ENCODE measurements at regions not wholly inside any gene's neighbourhood (a gene's known extent, or its start where the extent isn't known, plus 50 kb on each side); places are given as distances from the start of the nearest gene placed in this dataset.

- Histone ChIP-seq H3K27ac (ENCODE audit: low read depth in 1 of 2, low read length in 2 of 2) (no peak overlapping the region), H3K36me3 (ENCODE audit: control insufficient read depth in 4 of 4, insufficient read depth in 3 of 4, low read depth in 1 of 4, low read length in 3 of 4) (no peaks in the 10 kb centered on the region), H3K9me3 (ENCODE audit: control insufficient read depth in 4 of 4, low read length in 3 of 4) (no peaks in the 10 kb centered on the region), H3K27me3 (ENCODE audit: control insufficient read depth in 4 of 4, insufficient read depth in 4 of 4, low read length in 3 of 4) (no peaks in the 10 kb centered on the region), H3K4me1 (ENCODE audit: control insufficient read depth in 4 of 4, insufficient read depth in 4 of 4, low read length in 3 of 4) (no peaks in the 10 kb centered on the region), H3K4me3 (ENCODE audit: low read depth in 1 of 3, low read length in 3 of 3) (no peak overlapping the region), H3K9ac (ENCODE audit: low read depth in 1 of 2, low read length in 2 of 2) (no peak overlapping the region)
- no peak for DNase-seq (ENCODE audit: low spot score)
- 95% methylated on average over 9 of the region's 9 CpGs for WGBS
- no peak for TF ChIP-seq ZBTB33 (IDR thresholded peaks at IDR 0.05)
- no peak for TF ChIP-seq FOXA1 (IDR thresholded peaks at IDR 0.05)
- TF ChIP-seq REST (IDR thresholded peaks at IDR 0.05) = no peak
These were observed 136.0 kb upstream of the SERTAD2 start for GRCh38 chr2:64789466-64790320.

GRCh38 chr2:64792300-64792699, 138.6 kb upstream of the SERTAD2 start:
- H3K4me1 ChIP-seq (ENCODE audit: control insufficient read depth in 4 of 4, insufficient read depth in 4 of 4, low read length in 3 of 4) = peaks cover 0 to under 1% (median 0%) of the 10 kb centered on the region in 4 donors
- H3K9ac ChIP-seq (ENCODE audit: low read depth in 1 of 2, low read length in 2 of 2) = no peak overlapping the region
- H3K9me3 ChIP-seq (ENCODE audit: control insufficient read depth in 4 of 4, low read length in 3 of 4) = no peaks in the 10 kb centered on the region
- H3K27ac ChIP-seq (ENCODE audit: low read depth in 1 of 2, low read length in 2 of 2) = no peak overlapping the region
- no peaks in the 10 kb centered on the region for H3K27me3 ChIP-seq (ENCODE audit: control insufficient read depth in 4 of 4, insufficient read depth in 4 of 4, low read length in 3 of 4)
- H3K4me3 ChIP-seq (ENCODE audit: low read depth in 1 of 3, low read length in 3 of 3) = no peak overlapping the region
- TF ChIP-seq REST (IDR thresholded peaks at IDR 0.05) (no peak), HNF4A (conservative IDR thresholded peaks at IDR 0.05) (no peak), RAD21 (IDR thresholded peaks at IDR 0.05) (peak; percentile 42 to 56), SP1 (IDR thresholded peaks at IDR 0.05) (no peak), HNF4G (IDR thresholded peaks at IDR 0.05) (no peak), TAF1 (conservative IDR thresholded peaks at IDR 0.05) (no peak), NR2F2 (IDR thresholded peaks at IDR 0.05) (no peak), EGR1 (IDR thresholded peaks at IDR 0.05; ENCODE audit: low read depth in 2 of 2) (no peak), ATF3 (IDR thresholded peaks at IDR 0.05) (no peak)
- WGBS = 93% methylated on average over 1 of the region's 1 CpG
- H3K36me3 ChIP-seq (ENCODE audit: control insufficient read depth in 4 of 4, insufficient read depth in 3 of 4, low read depth in 1 of 4, low read length in 3 of 4) = no peaks in the 10 kb centered on the region
- no peak for DNase-seq (ENCODE audit: low spot score)

Data from liver (tissue), 7 donors.